Activated T-helper 1 cell treated with anti-CD3 and anti-CD28 coated beads, Interleukin-2, amount 50 U/mL, for 16 hours (primary cell): ENCODE measurements at regions not wholly inside any gene's neighbourhood (a gene's known extent, or its start where the extent isn't known, plus 50 kb on each side); places are given as distances from the start of the nearest gene placed in this dataset.

Experiments used
- DNase-seq, 2 donors: peaks; one replicate each; pipeline ENCODE4 v3.0.0-alpha.2; 2020; ENCODE audit warnings: low read depth in 1 of 2, low spot score in 1 of 2

DNA sequence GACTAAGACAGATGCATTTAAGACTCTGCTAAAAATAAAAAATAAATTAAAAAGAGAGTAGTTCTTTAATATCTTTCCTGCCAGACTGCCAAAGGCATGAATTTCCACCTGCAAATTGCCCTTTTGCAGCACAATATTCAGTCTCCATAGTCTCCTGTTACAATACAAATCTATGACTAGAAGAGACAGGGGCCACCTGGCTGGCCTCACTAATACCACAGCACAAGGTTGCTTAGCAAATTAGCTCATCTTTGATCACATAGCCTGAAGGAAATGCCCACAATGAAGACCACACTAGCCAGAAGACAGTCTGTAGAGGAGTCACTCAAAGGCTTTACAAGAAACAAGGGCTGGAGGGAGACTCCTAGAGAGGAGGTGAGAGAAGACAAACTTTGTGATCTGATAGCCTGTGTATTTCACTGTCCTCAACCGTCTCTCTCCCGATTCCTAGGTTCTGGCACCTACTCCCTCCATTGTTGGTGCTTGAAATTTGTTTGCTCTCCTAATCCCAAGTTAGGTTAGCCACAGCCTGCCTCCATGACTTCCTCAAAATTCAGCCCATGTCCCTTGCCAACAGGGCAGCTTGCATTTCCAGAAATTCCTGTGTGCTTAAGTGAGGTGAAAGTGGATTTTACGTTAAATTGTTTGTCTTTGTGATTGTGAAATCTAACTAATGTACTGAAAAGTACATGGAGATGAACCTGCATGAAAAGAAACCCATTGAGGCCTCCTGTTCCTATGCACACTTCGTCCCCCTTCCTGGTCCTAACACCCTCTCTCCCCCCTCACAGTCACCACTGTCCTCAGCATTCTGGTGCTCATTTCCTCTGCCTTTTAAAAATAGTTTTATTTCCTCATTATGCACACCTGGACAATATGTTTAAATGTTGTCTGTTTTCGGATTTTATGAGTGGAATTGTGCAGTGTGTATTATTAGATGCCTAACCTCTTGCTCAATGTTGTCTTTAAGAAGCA, 88.7 kb upstream of the PLXNC1 start:
- DNase-seq, result no peak

GRCh38 chr12:94062194-94062593, 86.2 kb upstream of the PLXNC1 start:
- no peak for DNase-seq

DNA sequence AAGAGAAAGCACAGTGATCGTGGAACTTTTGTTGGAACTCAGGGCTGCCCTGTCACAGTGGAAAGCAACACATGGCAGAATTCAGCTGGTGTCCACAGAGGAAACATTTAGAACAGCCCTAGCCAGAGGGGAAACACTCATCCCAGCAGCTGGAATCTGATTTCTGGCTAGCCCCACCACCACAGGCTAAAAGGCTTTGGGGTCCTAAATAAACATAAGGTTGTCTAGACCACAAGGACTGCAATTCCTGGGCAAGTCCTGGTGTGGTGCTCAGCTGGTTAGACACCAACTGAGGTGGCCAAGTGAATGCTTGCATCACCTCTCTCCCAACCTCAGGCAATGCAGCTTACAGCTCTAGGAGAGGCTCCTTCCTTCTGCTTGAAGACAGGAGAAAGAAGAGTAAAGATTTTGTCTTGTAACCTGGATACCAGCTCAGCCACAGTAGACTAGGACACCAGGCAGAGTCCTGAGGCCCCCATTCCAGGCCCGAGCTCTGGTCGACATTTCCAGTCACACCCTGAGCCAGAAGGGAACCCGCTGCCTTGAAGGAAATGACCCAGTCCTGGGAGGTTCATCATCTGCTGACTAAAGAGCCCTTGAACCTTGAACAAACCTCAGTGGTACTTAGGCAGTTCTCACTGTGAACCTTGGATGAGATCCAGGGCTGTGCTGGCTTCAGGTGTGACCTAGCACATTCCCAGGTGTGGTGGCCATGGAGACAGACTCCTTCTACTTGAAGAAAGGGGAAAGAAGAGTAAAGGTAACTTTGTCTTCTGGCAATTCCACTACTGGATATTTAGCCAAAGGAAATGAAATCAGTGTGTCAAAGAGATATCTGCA, 85.4 kb upstream of the PLXNC1 start:
- no peak for DNase-seq

GRCh38 chr12:94070520-94070919, 77.9 kb upstream of the PLXNC1 start:
- DNase-seq, result no peak

DNA sequence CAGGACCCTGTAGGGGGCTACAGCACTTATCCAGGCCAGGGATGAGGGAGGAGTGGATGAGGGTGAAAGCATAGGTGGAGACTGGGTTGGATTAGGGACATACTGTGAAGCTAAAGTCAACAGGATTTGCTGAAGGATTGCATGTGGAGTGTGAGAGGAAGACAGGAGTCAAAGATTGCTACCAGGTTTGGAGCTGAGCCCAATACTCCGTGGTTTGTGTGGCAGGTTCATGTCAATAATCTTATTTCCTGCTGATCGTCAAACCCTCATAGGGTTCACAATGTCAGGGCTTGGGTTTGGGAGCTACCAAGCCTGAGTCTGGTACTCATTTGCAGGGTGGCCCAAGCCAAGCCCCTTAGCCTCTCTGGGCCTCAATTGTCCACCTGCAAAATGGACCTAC, 77.1 kb upstream of the PLXNC1 start:
- DNase-seq, result no peak

GRCh38 chr12:94073441-94074051, 74.8 kb upstream of the PLXNC1 start:
- no peak for DNase-seq

DNA sequence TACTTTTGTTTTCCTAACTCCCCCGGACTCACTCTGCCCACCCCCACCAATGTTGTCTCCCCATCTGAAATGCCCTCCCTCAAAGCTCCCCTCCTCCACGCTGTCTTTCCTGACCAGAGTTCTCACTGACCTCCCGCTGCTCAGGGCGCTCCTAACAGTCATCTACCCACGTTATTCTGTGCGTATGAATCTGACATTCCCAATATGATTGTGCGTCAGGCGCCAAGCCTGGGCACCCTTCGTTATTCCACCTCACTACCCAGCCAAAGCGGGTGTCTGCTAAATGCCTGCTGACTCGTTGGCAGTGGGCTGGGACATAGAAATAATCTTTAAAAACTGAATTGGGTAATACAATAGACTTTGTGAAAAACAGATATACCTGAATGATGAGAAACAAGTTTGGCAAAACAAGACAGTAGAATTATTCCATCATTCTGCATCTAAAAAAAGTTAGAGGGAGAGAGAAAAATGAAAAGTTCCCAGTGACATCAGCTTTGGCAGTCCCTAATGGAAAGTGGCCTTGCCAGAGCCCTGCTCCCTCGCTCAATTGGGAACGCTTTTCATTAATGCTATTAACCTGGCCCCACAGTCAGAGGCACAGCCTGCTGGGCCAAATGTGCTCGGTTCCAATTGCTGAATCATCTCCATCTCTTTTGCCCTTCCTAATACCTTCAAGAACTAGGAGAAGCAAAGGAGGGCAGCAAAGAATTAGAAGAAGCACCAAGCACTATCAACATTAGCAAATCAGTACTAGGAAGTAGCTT, 74.0 kb upstream of the PLXNC1 start:
- DNase-seq, result no peak

DNA sequence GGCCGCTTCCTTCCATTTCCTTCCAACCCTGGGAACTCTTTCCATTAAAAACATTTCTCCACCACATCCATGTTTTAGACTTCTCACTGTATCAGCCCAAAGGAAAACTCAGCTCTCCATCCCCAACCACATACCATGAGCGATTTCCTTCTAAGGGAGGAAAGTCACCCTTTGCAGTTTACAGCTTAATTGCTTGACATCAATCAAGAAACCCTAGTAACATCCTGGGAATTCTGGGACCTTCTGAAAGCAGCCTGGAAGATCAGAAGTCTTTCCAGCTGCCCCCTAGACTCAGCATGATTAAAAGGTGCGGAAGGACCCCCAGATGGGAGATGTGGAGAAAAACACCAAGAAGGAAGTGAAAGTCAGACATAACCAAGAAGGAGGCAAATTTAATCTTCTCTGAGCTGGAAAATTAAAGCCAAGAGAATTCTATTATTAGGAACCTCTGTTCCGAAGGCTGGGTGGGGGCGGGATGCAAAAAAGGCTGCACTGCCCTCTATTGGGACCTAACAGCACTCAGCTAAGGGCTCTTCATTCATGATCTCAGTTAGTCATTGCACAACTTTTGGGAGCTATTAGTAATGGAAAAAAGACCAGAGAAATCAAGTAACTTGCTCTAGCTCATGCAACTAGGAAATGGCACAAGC, 73.3 kb upstream of the PLXNC1 start:
- no peak for DNase-seq

- DNase-seq, result no peak
Measured at GRCh38 chr12:94077209-94077608, 71.2 kb upstream of the PLXNC1 start.

- DNase-seq, result no peak
Measured at GRCh38 chr12:94078138-94078723, 70.1 kb upstream of the PLXNC1 start.

GRCh38 chr12:94078736-94079509, 69.5 kb upstream of the PLXNC1 start:
- DNase-seq, result no peak

- no peak for DNase-seq
Measured at GRCh38 chr12:94079566-94080340, 68.6 kb upstream of the PLXNC1 start.

DNA sequence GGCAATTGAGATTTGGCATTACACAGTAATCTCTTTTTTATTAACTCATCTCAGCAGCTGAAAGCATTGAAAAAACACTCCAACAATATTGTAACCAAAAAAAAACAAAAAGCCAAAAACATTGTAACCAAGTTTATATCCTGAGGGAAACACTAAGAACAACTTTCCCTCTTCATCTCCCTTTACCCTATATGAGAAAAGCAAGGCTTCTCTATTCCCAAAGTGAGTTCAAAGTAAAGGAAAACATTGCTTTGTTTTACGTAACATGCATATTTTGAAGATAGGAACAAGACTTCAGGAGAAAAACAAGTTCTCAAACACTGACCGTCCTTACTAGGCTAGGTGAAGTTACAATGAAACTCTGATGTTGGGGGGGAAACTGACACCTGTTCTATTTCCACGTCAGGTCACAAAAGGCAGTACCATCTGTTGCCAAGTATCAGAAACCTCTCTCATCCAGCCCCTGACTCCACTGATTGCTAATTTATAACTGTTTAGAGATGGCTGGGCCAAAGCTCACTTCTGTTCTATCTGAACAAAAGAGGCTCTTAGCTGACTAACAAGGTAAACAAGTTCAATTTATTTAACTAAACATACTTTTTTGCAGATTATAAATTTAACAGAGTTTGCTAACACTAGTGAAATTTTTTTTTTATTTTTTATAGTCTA, 67.9 kb upstream of the PLXNC1 start:
- DNase-seq, result no peak

DNA sequence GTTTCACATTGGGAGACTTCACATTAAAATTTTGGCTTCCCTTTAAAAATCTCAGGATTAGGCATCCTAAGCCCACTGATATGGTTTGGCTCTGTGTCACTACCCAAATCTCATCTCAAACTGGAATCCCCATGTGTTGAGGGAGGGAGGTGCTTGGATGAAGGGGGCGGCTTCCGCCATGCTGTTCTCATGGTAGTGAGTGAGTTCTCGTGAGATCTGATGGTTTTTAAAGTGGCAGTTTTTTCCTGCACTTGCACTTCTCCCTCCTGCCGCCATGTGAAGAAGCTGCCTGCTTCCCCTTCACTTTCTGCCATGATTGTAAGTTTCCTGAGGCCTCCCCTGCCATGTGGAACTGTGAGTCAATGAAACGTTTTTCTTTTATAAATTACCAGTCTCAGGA, 65.7 kb upstream of the PLXNC1 start:
- no peak for DNase-seq

DNA sequence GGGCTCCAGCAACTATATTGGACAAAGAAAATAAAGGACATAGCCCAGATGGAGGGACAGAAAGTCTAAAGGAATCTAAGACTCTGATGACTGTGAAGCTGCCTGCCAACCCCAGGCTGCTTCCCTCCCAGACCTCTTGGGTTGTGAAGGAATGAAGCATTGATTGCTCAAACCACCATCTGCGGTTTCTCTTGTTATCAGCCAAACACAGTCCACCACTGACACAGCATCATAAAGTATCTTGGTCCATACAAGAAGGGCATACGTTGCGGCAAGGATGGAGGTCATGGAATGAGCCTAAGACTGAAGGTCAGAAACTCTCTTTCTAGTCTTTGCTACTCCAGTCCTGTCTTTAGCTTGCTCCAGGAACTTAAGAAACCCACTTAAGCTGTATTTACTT, 58.5 kb upstream of the PLXNC1 start:
- DNase-seq, result no peak

GRCh38 chr12:94091624-94092023, 56.8 kb upstream of the PLXNC1 start:
- DNase-seq, result no peak

DNA sequence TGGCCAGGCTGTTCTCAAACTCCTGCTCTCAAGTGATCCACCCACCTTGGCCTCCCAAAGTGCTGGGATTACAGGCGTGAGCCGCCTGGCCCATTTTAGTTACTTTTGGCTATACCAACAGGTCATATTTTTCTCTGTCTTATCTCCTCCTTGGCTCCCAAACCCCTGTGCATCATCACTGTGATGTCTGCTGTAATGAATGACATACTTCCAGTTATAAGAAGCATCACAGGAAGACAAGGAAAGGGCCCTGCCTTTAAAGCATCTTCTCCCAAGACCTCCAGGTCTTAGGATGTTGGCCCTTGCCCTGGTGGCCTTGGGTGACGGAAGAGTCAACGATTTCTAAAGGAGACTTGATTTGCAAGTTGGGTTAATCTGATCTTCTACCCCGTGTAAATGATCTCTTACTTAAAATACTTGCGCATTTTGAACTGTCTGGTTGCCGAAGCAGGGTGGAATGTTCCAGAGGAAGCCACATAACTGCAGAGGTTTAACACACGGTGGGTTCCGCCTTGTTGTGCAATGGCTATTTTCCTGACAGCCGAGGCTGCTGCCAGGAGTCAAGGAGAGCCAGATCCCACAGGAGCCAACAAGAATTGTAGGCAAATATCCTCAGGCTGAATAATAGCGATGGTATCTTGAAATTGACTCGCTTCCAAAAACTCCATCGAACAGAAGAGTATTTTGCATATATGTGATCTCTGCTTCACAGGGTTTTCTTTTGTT, 55.7 kb upstream of the PLXNC1 start:
- no peak for DNase-seq
